AG04450 (cell line): ENCODE measurements at regions not wholly inside any gene's neighbourhood (a gene's known extent, or its start where the extent isn't known, plus 50 kb on each side); places are given as distances from the start of the nearest gene placed in this dataset.

ENCODE experiments used
- CTCF ChIA-PET: fragments of 300-600, 350-600 bp; formaldehyde crosslinking; extraction: SDS; loops from one replicate; lab custom pipeline; 2022; ENCODE audit warnings: antibody characterized with exemption, inconsistent platforms; lab: Charles Lee
- POLR2A ChIA-PET: fragments of 350-600 bp; formaldehyde crosslinking; extraction: SDS; loops from one replicate; lab custom pipeline; 2021; ENCODE audit warnings: antibody characterized with exemption, inconsistent platforms; lab: Yijun Ruan, JAX
- DNase-seq: peaks from one replicate; pipeline ENCODE4 v3.0.0-alpha.2; 2011; ENCODE audit warnings: low read depth, low spot score
- H3K27ac ChIP-seq: one replicate; pipeline ENCODE4 v1.5.1; 2012; ENCODE audit warnings: low read depth, low read length, control low read depth
- H3K27me3 ChIP-seq: one replicate; pipeline ENCODE4 v1.6.0; 2012; ENCODE audit warnings: low read length; ENCODE audit not compliant: control insufficient read depth, insufficient read depth
- H3K4me3 ChIP-seq: 2 replicates; pipeline ENCODE4 v1.5.1; 2011; ENCODE audit warnings: mild to moderate bottlenecking, low read depth, low read length, control low read depth
- H3K9me3 ChIP-seq: 2 replicates; pipeline ENCODE4 v1.5.1; 2012; ENCODE audit warnings: low read length; ENCODE audit not compliant: control insufficient read depth, insufficient read depth
- CTCF ChIP-seq: IDR thresholded peaks from 2 replicates; pipeline ENCODE4 v1.5.1; 2011; ENCODE audit warnings: low read depth, low read length, control low read depth, inconsistent platforms

DNA sequence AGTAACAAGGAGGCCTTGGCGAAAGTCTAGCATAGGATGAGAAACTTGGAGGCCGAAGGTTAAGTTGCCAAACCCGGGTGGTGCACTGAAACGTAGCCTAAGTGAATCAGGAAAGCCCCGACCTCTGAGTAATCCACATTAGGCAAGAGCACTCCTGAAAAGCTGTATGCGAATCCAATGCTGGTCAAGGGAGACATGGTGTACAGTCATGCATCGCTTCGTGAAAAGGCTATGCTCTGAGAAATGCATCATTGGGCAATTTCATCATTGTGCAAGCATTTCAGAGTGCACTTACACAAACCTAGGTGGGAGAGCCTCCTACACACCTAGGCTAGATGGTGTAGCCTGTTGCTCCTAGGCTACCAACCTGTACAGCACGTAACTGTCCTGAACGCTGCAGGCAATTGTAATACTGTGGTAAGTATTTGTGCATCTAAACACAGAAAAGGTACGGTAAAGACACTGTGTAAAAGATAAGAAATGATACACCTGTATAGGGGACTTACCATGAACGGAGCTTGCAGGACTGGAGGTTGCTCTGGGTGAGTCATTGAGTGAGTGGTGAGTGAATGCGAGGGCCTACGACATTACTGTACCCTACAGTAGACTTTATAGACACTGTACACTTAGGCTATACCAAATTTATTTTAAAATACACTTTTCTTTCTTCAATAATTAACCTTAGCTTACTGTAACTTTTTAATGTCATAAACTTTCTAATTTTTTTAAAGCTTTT is 222.5 kb downstream of the SHQ1 start:
- peaks cover 4% of the 10 kb centered on the region for H3K27me3 ChIP-seq
- POLR2A ChIA-PET: no interaction called here
- H3K9me3 ChIP-seq: no peaks in the 10 kb centered on the region
- CTCF ChIA-PET: no interaction called here
- H3K27ac ChIP-seq: no peak overlapping the region
- DNase-seq: no peak
- no peak overlapping the region for H3K4me3 ChIP-seq
- no peak for TF ChIP-seq CTCF

GRCh38 chr3:72624656-72625055 is 223.6 kb downstream of the SHQ1 start:
- no peak overlapping the region for H3K27ac ChIP-seq
- no peak for TF ChIP-seq CTCF
- no peaks in the 10 kb centered on the region for H3K9me3 ChIP-seq
- H3K4me3 ChIP-seq: no peak overlapping the region
- ChIA-PET CTCF (no interaction called here), POLR2A (no interaction called here)
- peaks cover 4% of the 10 kb centered on the region for H3K27me3 ChIP-seq
- no peak for DNase-seq

DNA sequence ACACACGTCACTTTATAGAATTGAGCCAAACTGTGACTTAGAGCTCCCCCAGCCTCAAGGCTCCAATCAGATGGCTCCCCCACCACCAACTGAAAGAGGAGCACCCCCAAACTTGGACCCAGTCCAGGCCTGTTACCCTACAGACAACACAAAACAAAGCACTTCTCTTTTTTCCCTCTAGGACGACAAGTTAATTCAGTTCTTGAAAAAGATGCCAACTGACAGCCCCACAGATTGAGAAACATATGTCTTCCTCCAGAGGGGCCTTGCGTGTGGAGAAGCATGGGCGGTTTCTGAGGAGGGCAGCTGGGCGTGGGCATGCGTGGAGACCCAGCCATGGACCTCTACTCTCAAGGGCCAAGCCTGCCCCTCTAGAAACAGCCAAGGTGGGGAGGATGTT is 229.5 kb downstream of the SHQ1 start:
- DNase-seq: no peak
- TF ChIP-seq CTCF: no peak
- Histone ChIP-seq H3K9me3 (no peaks in the 10 kb centered on the region), H3K4me3 (no peak overlapping the region), H3K27me3 (peaks cover 4% of the 10 kb centered on the region), H3K27ac (no peak overlapping the region)
- POLR2A ChIA-PET: no interaction called here
- CTCF ChIA-PET: no interaction called here

GRCh38 chr3:72617424-72618024 is 230.7 kb downstream of the SHQ1 start:
- Histone ChIP-seq H3K27me3 (peaks cover 4% of the 10 kb centered on the region), H3K27ac (no peak overlapping the region), H3K9me3 (no peaks in the 10 kb centered on the region), H3K4me3 (no peak overlapping the region)
- no peak for TF ChIP-seq CTCF
- ChIA-PET POLR2A (no interaction called here), CTCF (no interaction called here)
- no peak for DNase-seq

GRCh38 chr3:72615776-72616175 is 232.5 kb downstream of the SHQ1 start:
- no peak for TF ChIP-seq CTCF
- ChIA-PET POLR2A (no interaction called here), CTCF (no interaction called here)
- Histone ChIP-seq H3K27me3 (peaks cover 4% of the 10 kb centered on the region), H3K4me3 (no peak overlapping the region), H3K9me3 (no peaks in the 10 kb centered on the region), H3K27ac (no peak overlapping the region)
- DNase-seq: no peak
